ENCODE measurements at regions not wholly inside any gene's neighbourhood (a gene's known extent, or its start where the extent isn't known, plus 50 kb on each side); places are given as distances from the start of the nearest gene placed in this dataset.

- CTCF ChIA-PET (ENCODE audit: unreplicated experiment): no interaction called here
- Histone ChIP-seq H3K9me3 (ENCODE audit: low read length) (no peaks in the 10 kb centered on the region), H3K9me2 (ENCODE audit: insufficient read depth, low read length) (no peaks in the 10 kb centered on the region), H3K79me2 (ENCODE audit: insufficient read depth, low read depth, low read length) (no peaks in the 10 kb centered on the region), H3K4me1 (ENCODE audit: insufficient read depth, low read length, poor library complexity, severe bottlenecking) (no peaks in the 10 kb centered on the region), H3K36me3 (ENCODE audit: insufficient read depth, low read length) (no peaks in the 10 kb centered on the region), H3K4me3 (ENCODE audit: low read depth, low read length, poor library complexity, severe bottlenecking) (no peak overlapping the region), H3K27ac (ENCODE audit: low read depth, low read length, poor library complexity, severe bottlenecking) (no peak overlapping the region), H3K4me2 (ENCODE audit: low read length) (no peak overlapping the region), H2AFZ (ENCODE audit: low read length) (no peak overlapping the region), H4K20me1 (ENCODE audit: insufficient read depth, low read length) (no peaks in the 10 kb centered on the region)
- no peak for DNase-seq (ENCODE audit: low spot score)
- intact Hi-C loops (cut with micrococcal nuclease; ENCODE audit: unreplicated experiment): no loop called here
- POLR2A ChIA-PET: no interaction called here
- TF ChIP-seq CTCF (conservative IDR thresholded peaks at IDR 0.05; ENCODE audit: low read length) (no peak), EZH2phosphoT487 (IDR thresholded peaks at IDR 0.05; ENCODE audit: borderline replicate concordance, low read depth, low read length) (no peak)
- BruUV-seq (replicated peaks): no TSS peak
Measured at GRCh38 chr10:2205406-2205805, 468.1 kb upstream of the ADARB2 start.

DNA sequence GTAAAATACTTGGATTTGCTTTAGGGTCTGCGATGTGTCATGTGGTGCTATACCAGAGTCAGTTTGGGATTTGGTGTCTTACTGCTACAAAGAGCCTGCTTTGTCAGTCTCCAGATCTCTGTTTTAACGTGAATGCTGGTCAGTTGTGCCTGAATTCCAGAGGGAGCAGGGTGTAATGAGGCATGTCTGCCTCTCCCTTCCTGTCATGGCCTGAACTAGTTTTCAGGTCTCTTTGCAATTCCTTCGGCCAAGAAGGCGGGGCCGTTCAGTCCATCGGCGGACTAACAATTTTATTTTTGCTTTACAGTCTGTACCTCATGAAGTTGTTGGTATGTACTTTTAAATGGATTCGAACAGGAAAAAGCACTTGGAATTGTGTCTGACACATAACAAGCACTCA is 465.1 kb upstream of the ADARB2 start:
- no peak overlapping the region for H3K4me3 ChIP-seq (ENCODE audit: low read depth, low read length, poor library complexity, severe bottlenecking)
- no peak overlapping the region for H3K27ac ChIP-seq (ENCODE audit: low read depth, low read length, poor library complexity, severe bottlenecking)
- H3K36me3 ChIP-seq (ENCODE audit: insufficient read depth, low read length): no peaks in the 10 kb centered on the region
- no peak overlapping the region for H3K4me2 ChIP-seq (ENCODE audit: low read length)
- intact Hi-C loops (cut with micrococcal nuclease; ENCODE audit: unreplicated experiment): no loop called here
- H3K4me1 ChIP-seq (ENCODE audit: insufficient read depth, low read length, poor library complexity, severe bottlenecking): no peaks in the 10 kb centered on the region
- ChIA-PET CTCF (ENCODE audit: unreplicated experiment) (no interaction called here), POLR2A (no interaction called here)
- no peak for TF ChIP-seq CTCF (conservative IDR thresholded peaks at IDR 0.05; ENCODE audit: low read length)
- TF ChIP-seq EZH2phosphoT487 (IDR thresholded peaks at IDR 0.05; ENCODE audit: borderline replicate concordance, low read depth, low read length): no peak
- H3K79me2 ChIP-seq (ENCODE audit: insufficient read depth, low read depth, low read length): no peaks in the 10 kb centered on the region
- BruUV-seq (replicated peaks): no TSS peak
- H3K9me3 ChIP-seq (ENCODE audit: low read length): no peaks in the 10 kb centered on the region
- no peaks in the 10 kb centered on the region for H3K9me2 ChIP-seq (ENCODE audit: insufficient read depth, low read length)
- H2AFZ ChIP-seq (ENCODE audit: low read length): no peak overlapping the region
- DNase-seq (ENCODE audit: low spot score): no peak
- H4K20me1 ChIP-seq (ENCODE audit: insufficient read depth, low read length): no peaks in the 10 kb centered on the region

DNA sequence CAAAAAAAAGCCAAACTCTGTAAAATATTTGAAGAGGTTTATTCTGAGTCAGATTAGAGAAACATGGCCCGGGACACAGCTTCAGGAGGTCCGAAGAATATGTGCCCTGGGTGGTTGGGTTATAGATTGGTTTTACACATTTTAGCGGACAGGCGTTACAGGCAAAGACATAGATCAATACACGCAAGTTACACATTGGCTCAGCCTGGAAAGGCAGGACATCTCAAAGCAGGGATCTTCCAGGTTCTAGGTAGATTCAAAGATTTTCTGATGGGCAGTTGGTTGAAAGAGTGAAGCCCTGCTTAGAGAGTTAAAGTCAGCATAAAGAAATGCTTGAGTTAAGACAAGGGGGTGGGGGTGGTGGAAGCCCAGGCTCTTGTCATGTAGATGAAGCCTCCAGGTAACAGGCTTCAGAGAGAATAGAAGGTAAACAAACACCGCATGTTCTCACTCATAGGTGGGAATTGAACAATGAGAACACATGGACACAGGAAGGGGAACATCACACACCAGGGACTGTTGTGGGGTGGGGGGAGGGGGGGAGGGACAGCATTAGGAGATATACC is 464.3 kb upstream of the ADARB2 start:
- no peak for TF ChIP-seq EZH2phosphoT487 (IDR thresholded peaks at IDR 0.05; ENCODE audit: borderline replicate concordance, low read depth, low read length)
- POLR2A ChIA-PET: no interaction called here

More for the DNA sequence above, 464.3 kb upstream of the ADARB2 start:
- CTCF ChIA-PET (ENCODE audit: unreplicated experiment): no interaction called here
- Histone ChIP-seq H3K9me3 (ENCODE audit: low read length) (no peaks in the 10 kb centered on the region), H3K36me3 (ENCODE audit: insufficient read depth, low read length) (no peaks in the 10 kb centered on the region), H3K4me1 (ENCODE audit: insufficient read depth, low read length, poor library complexity, severe bottlenecking) (no peaks in the 10 kb centered on the region), H3K9me2 (ENCODE audit: insufficient read depth, low read length) (no peaks in the 10 kb centered on the region), H3K27ac (ENCODE audit: low read depth, low read length, poor library complexity, severe bottlenecking) (no peak overlapping the region), H3K79me2 (ENCODE audit: insufficient read depth, low read depth, low read length) (no peaks in the 10 kb centered on the region), H4K20me1 (ENCODE audit: insufficient read depth, low read length) (no peaks in the 10 kb centered on the region), H2AFZ (ENCODE audit: low read length) (no peak overlapping the region), H3K4me3 (ENCODE audit: low read depth, low read length, poor library complexity, severe bottlenecking) (no peak overlapping the region), H3K4me2 (ENCODE audit: low read length) (no peak overlapping the region)
- intact Hi-C loops (cut with micrococcal nuclease; ENCODE audit: unreplicated experiment): no loop called here
- no peak for DNase-seq (ENCODE audit: low spot score)
- no TSS peak for BruUV-seq (replicated peaks)
